NCI-H69 (cell line): ENCODE measurements at regions not wholly inside any gene's neighbourhood (a gene's known extent, or its start where the extent isn't known, plus 50 kb on each side); places are given as distances from the start of the nearest gene placed in this dataset.
"Not testable (repeated sequence)": the region's sequence is repeated elsewhere in the genome, so short reads cannot be mapped to it uniquely, and the experiment has no call there.

Experiments
- DNase-seq: peaks from one replicate; lab custom pipeline; 2025; lab: John Stamatoyannopoulos, UW

DNA sequence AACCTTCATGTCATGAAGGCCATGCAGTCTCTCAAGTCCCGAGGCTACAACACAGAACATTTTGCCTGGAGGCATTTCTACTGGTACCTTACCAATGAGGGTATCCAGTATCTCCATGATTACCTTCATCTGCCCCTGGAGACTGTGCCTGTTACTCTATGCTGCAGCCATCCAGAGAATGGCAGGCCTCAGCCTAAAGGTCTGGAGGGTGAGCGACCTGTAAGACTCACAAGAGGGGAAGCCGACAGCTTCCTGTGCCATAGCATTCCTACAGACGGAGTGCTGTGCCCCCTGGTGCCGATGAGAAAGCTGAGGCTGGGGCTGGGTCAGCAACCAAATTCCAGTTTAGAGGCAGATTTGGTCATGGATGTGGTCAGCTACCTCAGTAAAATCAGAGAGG lies 51.3 kb upstream of the CADPS start:
- DNase-seq: no peak

DNA sequence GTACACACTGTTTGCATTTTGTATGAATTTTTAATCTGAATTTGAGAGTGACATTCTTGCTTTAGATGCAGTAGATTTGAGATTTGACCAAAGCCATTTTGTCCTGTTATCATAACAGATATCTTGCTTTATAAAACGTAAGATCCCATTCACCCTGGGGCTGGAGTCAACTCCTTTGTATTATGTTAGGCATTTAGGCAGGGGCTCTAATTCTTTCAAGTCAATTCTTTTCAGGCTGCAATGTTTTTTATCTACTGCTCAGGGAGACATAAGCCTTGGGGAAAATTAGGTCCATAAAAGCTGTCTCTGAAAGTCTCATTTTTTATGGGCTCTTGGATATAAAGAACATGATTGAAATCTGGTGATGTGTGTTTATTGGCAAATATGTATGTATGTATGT lies 53.0 kb upstream of the CADPS start:
- DNase-seq: no peak

DNA sequence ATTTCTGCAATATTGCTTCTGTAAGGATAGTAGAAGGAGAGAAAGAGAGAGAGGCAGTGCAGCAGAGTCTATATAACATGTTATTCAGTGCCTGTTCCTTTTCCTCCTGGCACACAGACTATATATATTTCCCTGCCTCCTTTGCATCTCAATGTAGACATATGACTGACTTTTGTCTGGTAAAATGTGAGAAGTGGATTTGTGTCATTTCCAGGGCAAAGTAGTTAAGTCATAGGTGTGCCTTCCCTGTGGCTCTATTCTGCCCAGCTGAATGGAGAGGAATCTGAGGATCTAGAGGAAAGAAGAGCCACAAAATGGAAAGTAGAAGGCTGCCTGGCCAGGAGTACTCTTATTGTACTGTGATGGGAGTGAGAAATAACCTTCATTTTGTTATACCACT lies 54.6 kb upstream of the CADPS start:
- no peak for DNase-seq

DNA sequence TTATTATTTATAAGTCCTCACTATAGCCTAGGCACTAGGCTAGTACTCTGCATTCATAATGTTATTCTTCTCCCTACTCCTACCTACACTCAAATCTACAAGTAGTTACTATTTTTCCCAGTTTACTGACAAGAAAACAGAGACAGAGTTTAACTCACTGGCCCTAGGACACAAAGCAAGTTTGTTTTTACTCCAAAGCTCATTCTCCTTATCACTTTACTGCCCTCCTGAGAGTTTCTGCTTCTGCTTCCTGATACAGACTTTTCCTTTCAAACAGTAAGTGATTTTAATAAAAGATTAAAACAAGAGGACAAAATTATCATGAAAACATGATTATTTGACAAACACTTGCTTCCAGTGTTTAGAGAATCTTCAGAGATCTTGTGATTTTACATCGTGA lies 60.6 kb upstream of the CADPS start:
- DNase-seq: no peak

DNA sequence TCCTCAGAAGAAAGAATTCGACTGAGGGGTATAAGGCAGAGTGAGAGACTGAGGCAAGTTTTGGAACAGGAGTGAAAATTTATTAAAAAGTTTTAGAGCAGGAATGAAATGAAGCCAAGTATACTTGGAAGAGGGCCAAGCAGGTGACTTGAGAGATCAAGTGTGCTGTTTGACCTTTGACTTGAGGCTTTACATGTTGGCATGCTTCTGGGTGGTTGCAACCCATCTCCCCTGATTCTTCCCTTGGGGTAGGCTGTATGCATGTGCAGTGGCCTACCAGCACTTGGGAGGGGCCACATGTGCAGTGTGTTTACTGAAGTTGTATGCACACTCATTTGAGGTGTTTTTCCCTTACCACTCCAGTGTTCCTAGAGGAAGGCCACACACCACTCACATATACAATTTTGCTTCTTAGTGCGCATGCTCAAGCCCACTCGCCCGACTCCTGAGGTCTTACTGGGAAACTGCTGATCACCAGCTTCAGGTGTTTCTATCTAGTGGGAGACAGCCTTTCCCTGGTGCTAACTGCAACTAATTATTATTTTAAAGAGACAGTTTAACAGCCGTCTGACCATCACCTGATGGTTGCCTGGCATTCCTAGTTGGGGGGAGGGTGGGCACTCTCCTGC lies 61.5 kb upstream of the CADPS start:
- peak; percentile 5 for DNase-seq

DNA sequence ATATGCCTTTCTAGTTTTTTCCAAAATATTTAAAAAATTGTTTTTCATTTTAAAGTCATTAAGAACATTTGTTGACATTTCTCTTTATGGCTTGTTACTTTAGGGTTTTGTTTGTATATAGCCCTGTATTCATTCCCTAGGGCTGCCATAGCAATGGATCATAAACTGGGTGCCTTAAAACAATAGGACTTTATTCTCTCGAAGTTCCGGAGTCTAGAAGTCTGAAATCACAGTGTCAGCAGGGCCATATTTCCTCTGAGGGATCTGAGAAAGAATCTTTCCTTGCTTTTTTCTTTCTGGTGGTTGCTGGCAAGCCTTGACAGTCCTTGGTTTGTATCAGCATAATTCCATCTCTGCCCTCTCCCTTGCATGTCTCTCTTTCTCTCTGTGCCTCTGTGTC lies 63.4 kb upstream of the CADPS start:
- DNase-seq: no peak

DNA sequence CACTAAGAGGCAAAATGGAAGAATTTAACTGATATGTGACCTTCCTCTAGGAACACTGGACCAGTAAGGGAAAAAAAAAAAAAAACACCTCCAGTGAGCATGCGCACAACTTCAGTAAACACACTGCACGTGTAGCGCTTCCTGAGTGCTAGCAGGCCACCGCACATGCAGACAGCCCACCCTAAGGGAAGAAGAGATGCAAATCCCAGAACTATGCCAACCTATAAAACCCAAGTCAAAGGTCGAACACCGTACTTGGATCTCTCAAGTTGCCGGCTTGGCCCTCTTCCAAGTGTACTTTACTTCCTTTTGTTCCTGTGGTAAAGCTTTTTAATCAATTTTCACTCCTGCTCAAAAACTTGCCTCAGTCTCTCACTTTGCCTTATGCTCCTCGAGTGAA lies 64.5 kb upstream of the CADPS start:
- DNase-seq: peak; percentile 4

DNA sequence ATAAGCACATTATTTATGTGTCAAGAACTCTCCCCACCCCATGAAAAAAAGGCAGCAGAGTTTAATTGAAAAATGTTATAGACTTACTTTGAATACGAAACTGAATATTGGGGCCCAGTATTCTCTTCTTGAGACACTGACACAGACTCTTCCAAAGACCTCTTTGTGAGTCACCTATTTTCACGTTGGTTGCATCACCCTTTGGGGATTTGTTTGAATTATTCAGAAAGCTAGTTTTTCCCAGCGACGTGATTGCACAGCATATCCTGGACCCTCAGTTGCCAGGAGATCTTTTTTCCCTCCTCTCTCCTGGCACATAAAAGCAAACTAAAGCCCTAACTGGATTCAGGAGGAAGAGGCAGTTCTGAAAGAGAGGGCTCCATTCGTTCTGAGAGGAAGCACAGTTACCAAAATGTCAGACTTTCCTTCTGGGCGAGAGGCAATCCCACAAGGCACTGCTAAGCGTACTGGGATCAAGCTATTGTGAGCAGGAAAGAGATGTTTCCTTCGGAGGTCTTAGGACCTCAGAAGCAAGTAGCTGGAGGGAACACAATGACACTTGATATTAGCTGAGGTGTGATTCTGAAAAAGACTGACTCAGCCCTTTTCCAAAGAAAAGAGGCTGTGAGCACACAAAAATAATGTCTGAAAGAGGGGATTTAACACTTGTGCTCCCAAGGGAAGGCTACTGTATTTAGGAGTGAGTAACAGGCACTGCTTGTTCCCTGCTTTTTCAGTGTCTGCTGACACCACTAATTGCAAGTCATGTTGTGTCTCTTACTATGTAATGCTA lies 65.8 kb upstream of the CADPS start:
- DNase-seq: peak; percentile 42

DNA sequence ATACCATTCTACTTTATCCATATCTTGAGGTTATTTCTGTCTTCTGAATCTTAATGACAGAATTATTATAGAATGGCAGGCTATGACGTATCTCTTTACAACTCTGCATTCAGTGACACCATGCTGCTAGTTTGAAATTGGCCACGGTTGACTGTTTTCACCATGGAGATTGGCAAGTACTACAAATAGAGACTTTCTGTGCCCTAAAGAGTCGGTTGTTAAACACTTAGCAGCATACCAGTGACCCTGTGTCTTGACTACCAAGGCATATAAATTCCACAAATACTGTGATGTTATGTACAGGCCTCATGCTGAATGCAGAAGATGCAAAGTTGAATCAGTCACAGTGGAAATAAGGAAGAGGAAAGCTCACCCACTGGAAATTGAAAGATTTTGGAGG lies 67.0 kb upstream of the CADPS start:
- DNase-seq: peak; percentile 38

DNA sequence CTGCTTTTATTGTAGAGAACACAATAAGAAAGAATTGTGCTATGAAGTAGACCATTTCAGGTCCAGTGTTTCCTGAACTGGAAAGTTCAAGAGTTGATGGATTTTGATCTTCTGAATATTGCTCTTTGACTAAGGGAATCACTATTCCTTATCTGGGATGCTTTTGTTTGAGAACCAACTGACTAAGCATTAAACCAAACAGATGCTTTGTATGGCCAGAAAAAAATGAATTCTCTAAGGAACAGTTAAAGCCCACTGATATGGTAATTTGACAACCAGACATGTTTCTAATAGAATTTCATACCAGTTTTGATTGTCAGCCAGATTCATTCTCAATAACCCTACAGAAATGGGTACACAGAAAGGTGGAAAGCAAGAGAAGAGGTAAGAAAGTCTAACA lies 67.5 kb upstream of the CADPS start:
- DNase-seq: no peak

DNA sequence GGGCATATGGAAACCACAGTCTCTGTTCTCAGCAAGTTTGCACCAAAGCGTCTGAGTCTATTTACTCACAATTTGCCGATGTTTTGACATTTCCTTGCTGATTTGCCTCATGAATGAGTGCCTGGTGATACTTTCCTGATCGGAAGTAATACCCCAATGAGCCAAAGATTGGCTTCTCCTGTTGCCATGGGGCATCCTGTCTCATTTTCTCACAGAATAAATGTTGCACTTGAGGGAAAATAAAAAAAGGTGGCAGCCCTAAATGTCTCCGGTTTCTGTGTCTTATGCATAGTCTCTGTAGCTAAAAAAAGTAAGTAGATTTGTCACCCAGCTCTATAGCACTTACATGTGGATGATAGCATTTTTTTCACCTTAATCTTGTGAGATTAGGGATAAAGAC lies 73.7 kb upstream of the CADPS start:
- DNase-seq: no peak

DNA sequence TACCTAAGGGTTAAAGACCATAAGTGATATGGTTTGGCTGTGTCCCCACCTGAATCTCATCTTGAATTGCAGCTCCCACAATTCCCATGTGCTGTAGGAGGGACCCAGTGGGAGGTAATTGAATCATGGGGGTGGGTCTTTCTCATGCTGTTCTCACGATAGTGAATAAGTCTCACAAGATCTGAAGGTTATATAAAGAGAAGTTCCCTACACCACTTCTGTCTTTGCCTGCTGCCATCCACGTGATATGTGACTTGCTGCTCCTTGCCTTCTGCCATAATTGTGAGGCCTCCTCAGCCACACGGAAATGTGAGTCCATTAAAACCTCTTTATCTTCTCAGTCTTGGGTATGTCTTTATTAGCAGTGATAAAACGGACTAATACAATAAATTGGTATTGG lies 75.0 kb upstream of the CADPS start:
- peak; percentile 47 for DNase-seq

DNA sequence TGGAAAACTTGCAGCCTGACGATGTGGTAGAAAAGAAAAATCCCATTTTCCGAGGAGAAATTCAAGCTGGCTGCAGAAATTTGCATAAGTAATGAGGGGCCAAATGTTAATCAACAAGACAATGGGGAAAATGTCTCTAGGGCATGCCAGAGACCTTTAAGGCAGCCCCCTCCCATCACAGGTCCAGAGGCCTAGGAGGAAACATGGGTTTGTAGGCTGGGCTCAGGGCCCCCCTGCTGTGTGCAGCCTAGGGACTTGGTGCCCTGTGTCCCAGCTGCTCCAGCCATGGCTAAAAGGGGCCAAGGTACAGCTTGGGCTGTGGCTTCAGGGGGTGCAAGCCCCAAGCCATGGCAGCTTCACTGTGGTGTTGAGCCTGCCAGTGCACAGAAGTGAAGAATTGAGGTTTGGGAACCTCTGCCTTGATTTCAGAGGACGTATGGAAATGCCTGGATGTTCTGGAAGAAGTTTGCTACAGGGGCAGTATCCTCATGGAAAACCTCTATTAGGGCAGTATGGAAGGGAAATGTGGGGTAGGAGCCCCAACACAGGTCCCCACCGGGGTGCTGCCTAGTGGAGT lies 75.9 kb upstream of the CADPS start:
- DNase-seq: no peak

DNA sequence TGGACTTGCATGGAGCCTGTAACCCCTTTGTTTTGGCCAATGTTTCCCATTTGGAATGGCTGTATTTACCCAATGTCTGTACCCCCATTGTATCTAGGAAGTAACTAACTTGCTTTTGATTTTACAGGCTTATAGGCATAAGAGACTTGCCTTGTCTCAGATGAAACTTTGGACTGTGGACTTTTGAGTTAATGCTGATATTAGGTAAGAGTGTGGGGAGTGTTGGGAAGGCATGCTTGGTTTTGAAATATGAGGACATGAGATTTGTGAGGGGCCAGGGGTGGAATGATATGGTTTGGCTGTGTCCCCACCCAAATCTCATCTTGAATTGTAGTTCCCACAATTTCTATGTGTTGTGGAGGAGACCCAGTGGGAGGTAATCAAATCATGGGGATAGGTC lies 76.7 kb upstream of the CADPS start:
- not testable (repeated sequence) for DNase-seq

DNA sequence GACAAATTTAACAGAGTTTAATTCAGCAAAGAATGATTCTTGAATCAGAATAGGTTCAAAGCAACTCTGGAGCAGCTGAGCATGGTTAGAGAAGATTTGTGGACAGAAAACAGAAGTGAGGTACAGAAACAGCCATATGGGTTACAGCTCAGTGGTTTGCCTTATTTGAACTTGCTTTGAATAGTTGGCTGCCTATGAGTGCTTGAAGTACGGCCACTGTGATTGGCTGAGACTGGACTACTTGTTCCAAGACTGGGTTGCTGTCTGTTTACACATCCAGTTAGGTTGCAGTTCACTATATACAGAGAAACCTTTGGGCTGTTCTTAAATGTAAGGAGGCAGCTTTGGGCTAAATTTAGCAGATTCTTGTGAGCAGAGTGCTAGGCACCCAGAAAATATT lies 79.4 kb upstream of the CADPS start:
- DNase-seq: peak; percentile 35

DNA sequence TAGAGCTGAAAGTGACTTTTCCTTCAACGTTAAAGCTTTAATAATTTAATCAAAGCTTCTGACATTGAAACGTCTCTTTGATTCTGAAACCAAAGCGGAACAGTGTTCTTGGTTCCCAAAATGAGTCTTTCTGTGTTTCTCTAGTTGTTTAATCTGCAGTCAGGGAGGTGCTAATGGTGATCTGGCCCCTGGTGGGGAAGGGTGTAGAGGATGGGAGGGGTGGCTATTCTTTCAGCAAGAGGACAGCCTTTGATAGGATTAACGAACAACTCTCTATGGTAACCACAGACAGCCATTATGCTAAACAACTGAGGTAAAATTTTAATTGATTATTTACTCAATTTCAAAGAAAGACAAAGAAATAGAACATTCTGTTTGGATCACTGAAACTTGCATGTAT lies 79.9 kb upstream of the CADPS start:
- peak; percentile 3 for DNase-seq

DNA sequence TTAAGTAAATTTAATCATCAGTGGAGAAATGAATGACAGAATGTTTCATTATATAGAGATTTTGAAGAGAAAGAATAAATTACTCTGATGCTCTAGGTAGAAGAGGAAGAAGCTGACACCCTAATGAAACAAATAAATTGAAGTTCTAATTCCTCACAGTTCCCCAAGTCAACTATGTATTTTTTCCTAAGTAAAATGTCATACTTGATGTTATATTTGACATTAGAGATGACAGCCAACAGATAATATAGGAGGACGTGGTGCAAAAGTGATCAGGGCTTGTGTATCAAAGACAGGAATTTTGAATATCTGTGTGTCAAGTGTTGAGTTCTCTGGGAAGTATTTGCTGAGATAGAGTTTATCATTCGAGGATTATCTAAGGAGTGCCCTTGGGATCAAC lies 81.2 kb upstream of the CADPS start:
- DNase-seq: no peak

DNA sequence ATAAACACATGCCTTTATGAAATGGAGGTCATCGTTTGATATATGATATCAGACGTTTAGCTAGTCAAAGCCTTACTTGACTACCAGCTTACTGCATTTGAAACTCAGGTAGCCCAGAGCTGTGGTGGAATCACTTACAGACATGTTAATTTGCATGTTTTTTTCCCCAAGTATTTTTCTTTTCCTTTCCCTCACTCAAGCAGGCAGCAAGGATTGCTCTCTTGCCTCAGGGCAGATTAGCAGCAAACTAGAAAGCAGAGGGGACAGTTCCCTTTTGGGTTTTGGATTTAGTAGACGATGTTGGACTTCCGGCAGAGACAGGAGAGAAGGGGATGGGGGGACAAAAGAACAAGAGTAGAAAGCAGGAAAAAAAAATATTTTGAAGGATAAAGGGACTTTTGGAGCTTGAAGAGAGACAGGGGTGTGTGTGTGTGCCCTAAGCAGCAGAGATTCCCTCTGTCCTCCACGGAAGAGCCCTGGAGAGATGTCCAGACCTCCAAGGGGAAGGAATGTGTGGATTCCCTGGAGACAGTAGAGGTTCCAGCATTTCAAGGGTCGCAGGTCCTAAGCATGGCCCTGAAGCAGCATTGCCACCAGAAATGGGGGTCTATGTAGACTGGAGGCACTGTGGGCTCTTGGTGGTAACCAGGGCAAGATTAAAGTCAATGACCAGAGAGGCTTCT lies 86.8 kb upstream of the CADPS start:
- no peak for DNase-seq

DNA sequence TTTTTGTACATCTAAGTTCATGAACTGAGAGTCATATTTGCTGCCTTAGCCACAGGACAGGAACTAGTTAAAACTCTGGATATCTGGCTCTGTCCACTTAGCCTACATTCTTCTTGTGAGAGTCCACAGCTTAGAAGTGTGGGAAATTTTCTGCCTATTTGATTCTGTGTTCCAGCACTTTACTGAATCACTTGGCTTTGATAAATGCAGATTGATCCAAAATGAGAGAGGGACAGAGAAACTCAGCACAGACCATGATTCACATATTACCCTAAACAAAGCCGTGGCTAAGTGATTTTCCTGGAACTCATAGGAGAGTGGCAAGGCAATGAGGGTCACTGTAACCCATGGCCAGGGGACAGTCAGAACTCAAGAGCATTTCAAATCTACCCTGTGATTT lies 87.5 kb upstream of the CADPS start:
- no peak for DNase-seq

DNA sequence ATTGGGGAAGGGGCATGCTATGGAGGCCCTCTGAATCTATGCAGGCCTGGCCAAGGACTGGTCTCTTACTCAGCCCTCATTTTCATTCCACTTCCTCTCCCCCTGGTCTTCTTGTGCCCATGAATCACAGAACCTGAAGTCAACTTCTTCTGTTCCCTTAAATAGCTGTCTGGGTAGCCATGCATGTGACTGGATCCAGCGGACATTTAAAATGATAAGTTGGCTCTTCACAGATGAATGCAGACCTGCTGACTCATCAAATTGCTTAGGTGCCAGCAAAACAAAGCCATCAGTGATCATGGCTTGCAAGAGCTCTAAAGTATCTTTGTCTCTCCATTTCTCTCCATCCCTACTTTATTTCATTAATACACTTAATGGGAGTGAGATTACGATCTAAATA lies 90.1 kb upstream of the CADPS start:
- peak; percentile 3 for DNase-seq

DNA sequence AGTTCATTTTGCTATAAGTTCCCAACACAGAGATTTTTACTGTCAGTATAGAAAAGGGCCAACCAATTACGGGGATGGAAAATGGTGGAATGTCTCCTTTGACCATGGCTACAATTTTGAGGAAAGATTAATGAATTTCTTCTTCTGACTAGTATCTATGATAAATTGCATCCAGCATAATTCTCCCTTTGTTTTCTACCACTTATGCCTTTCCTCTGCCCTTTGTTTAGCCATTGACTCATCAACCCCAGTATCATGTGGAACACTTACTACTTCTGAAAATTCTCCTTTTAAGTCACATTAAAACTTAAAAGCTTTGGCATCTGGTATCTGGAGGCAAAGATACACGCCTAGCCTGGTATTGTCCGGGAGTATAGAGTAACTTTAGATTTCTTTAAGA lies 92.9 kb upstream of the CADPS start:
- no peak for DNase-seq

DNA sequence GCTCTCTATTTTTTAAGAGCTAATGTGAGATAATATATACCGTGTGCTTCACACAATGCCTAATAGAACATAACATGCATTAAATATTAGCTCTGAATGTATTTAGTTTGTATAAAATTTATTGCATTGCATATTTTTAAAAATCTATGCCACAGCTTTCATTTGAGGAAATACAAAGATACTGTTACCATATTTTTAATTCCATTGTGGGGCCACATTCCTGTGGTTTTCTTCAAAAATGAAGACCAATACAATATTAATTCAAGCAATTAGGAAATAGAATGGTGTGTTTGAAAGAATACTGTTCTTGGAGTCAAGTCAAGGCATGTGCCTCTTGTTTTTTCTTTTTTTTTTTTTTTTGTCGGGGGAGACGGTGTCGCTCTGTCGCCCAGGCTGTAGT lies 95.4 kb upstream of the CADPS start:
- DNase-seq: no peak

DNA sequence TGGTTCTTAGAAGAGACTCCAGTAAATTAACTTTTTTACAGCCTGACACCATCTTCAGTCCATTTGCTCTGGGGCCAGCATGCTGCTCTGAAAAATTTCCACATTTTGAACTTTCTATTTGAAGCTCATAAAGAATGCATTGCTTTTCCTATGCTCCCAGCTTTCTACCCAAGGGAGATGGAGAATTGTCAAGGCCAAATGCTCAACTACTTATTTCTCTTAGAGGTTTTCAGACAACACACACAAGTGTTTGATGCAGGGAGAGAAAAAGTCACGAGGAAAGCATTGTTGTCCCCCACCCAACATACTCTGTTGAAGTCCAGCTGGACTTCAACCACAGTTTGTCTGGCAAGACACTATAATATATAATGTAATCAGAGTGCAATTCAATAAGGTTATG lies 100.3 kb upstream of the CADPS start:
- DNase-seq: no peak
